ENCODE measurements at regions not wholly inside any gene's neighbourhood (a gene's known extent, or its start where the extent isn't known, plus 50 kb on each side); places are given as distances from the start of the nearest gene placed in this dataset.
"Not testable (repeated sequence)": the region's sequence is repeated elsewhere in the genome, so short reads cannot be mapped to it uniquely, and the experiment has no call there.

- H3K36me3 Mint-ChIP-seq; H3K36me3 ChIP-seq (ENCODE audit: control insufficient read depth in 2 of 2, extremely low read depth in 1 of 2, insufficient read depth in 1 of 2, low read length in 1 of 2); H3K9me3 ChIP-seq; H3K27ac Mint-ChIP-seq; H3K4me3 Mint-ChIP-seq; POLR2A ChIA-PET; H3K4me1 Mint-ChIP-seq; H3K4me1 ChIP-seq (ENCODE audit: control insufficient read depth in 1 of 2, extremely low read depth in 1 of 2, insufficient read depth in 2 of 2, low read length in 2 of 2); ATAC-seq (replicated peaks in 1 of 4); H3K4me3 ChIP-seq (ENCODE audit: control insufficient read depth in 1 of 2, extremely low read depth in 1 of 2, low read length in 1 of 2); DNase-seq; H3K27ac ChIP-seq (ENCODE audit: low read length); CTCF ChIA-PET; H3K27me3 Mint-ChIP-seq; H3K27me3 ChIP-seq (replicated peaks in 1 of 2; ENCODE audit: control insufficient read depth in 2 of 2, extremely low read depth in 1 of 2, insufficient read depth in 2 of 2, low read length in 1 of 2): not testable (repeated sequence)
- whole genome bisulfite sequencing (ENCODE audit: insufficient coverage): 69% methylated on average over 5 of the region's 5 CpGs
- peaks cover 2 to 21% (median 11%) of the 10 kb centered on the region in 3 donors for H3K9me3 Mint-ChIP-seq
Measured at GRCh38 chr10:57885618-57885968, 382.1 kb downstream of the IPMK start.

GRCh38 chr10:57884965-57885617 lies 382.6 kb downstream of the IPMK start:
- 20% methylated on average over 1 of the region's 2 CpGs for WGBS (ENCODE audit: insufficient coverage)
- no peak for ATAC-seq (replicated peaks in 1 of 4)
- no peaks in the 10 kb centered on the region for H3K27me3 ChIP-seq (replicated peaks in 1 of 2; ENCODE audit: control insufficient read depth in 2 of 2, extremely low read depth in 1 of 2, insufficient read depth in 2 of 2, low read length in 1 of 2)
- H3K4me3 Mint-ChIP-seq: no peak overlapping the region
- H3K27me3 Mint-ChIP-seq: no peaks in the 10 kb centered on the region
- no peaks in the 10 kb centered on the region for H3K4me1 Mint-ChIP-seq
- no peak overlapping the region for H3K4me3 ChIP-seq (ENCODE audit: control insufficient read depth in 1 of 2, extremely low read depth in 1 of 2, low read length in 1 of 2)
- H3K4me1 ChIP-seq (ENCODE audit: control insufficient read depth in 1 of 2, extremely low read depth in 1 of 2, insufficient read depth in 2 of 2, low read length in 2 of 2): no peaks in the 10 kb centered on the region
- H3K27ac Mint-ChIP-seq: no peak overlapping the region
- DNase-seq: no peak
- no peaks in the 10 kb centered on the region for H3K9me3 ChIP-seq
- ChIA-PET POLR2A (no interaction called here), CTCF (no interaction called here)
- peaks cover 2 to 21% (median 11%) of the 10 kb centered on the region in 3 donors for H3K9me3 Mint-ChIP-seq
- H3K27ac ChIP-seq (ENCODE audit: low read length): no peak overlapping the region
- no peaks in the 10 kb centered on the region for H3K36me3 ChIP-seq (ENCODE audit: control insufficient read depth in 2 of 2, extremely low read depth in 1 of 2, insufficient read depth in 1 of 2, low read length in 1 of 2)
- no peaks in the 10 kb centered on the region for H3K36me3 Mint-ChIP-seq

DNA sequence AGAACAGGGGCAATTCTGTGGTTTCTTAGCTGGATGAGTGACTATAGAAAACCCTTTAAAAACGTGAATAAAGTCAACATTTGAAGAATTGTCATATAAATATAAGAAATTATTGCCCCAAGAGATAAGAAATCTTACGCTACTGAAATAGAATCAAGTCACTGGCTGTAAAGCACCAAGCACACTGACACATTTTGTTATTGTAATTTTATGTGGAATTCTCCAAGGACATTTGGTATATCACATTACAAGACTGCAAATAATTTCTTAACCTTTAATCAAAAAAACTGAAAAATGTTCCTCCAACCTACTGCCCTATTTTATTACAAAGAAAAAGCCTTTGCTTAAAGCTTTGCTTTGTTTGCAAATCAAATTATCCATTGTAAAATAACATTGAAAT lies 383.3 kb downstream of the IPMK start:
- H3K4me3 ChIP-seq (ENCODE audit: control insufficient read depth in 1 of 2, extremely low read depth in 1 of 2, low read length in 1 of 2): no peak overlapping the region
- Mint-ChIP-seq H3K27me3 (no peaks in the 10 kb centered on the region), H3K9me3 (peaks cover 2 to 21% (median 11%) of the 10 kb centered on the region in 3 donors), H3K4me1 (no peaks in the 10 kb centered on the region), H3K4me3 (no peak overlapping the region), H3K27ac (no peak overlapping the region), H3K36me3 (no peaks in the 10 kb centered on the region)
- H3K4me1 ChIP-seq (ENCODE audit: control insufficient read depth in 1 of 2, extremely low read depth in 1 of 2, insufficient read depth in 2 of 2, low read length in 2 of 2): no peaks in the 10 kb centered on the region
- H3K36me3 ChIP-seq (ENCODE audit: control insufficient read depth in 2 of 2, extremely low read depth in 1 of 2, insufficient read depth in 1 of 2, low read length in 1 of 2): no peaks in the 10 kb centered on the region
- H3K9me3 ChIP-seq: no peaks in the 10 kb centered on the region
- WGBS (ENCODE audit: insufficient coverage): no CpG with 5 or more reads among the region's 2 CpGs
- ChIA-PET CTCF (interaction anchor here in 1 of 2 donors (0.6 kb wide), 1 partner anchor 32 kb away, joined by 3 read pairs; no protein-coding TSS in a partner anchor), POLR2A (no interaction called here)
- no peaks in the 10 kb centered on the region for H3K27me3 ChIP-seq (replicated peaks in 1 of 2; ENCODE audit: control insufficient read depth in 2 of 2, extremely low read depth in 1 of 2, insufficient read depth in 2 of 2, low read length in 1 of 2)
- DNase-seq (no peak), ATAC-seq (replicated peaks in 1 of 4) (no peak)
- H3K27ac ChIP-seq (ENCODE audit: low read length): no peak overlapping the region

DNA sequence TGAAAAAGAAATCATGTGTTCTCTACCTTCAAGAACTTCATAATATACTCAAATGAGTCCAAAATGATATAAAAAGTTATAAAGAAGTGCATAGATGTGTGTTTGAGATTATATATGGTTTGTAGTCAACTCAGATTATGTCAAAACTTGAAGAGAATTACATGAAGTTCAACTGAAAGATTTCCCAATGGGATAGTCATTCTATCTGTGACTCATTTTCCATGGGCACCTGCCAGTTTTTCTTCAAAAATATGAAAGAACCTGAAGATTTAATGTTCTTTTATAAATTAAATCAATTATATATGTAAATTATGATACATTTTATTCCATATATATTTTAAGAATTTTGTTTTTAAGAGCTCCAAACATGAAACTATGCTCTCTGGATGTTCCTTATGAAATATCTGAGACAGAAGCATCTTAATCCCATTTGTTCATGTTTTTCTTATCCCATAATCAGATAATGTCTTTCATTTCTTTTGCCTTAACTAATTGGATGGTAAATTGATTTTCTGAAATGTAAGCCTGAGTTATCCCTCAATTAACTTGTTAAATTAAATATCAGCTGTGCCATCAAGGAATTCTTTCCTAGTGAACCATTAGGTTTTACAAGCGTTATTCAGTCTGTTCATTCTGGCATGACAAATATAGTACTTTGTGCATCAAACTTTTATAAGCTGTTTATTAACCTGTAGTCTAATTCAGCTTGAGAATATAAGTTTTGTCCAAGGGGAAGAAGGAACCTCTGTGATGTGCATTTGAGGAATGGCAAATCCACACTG lies 387.1 kb downstream of the IPMK start:
- Histone ChIP-seq H3K4me3 (ENCODE audit: control insufficient read depth in 1 of 2, extremely low read depth in 1 of 2, low read length in 1 of 2) (no peak overlapping the region), H3K4me1 (ENCODE audit: control insufficient read depth in 1 of 2, extremely low read depth in 1 of 2, insufficient read depth in 2 of 2, low read length in 2 of 2) (no peaks in the 10 kb centered on the region), H3K36me3 (ENCODE audit: control insufficient read depth in 2 of 2, extremely low read depth in 1 of 2, insufficient read depth in 1 of 2, low read length in 1 of 2) (no peaks in the 10 kb centered on the region), H3K27ac (ENCODE audit: low read length) (no peak overlapping the region), H3K9me3 (no peaks in the 10 kb centered on the region), H3K27me3 (replicated peaks in 1 of 2; ENCODE audit: control insufficient read depth in 2 of 2, extremely low read depth in 1 of 2, insufficient read depth in 2 of 2, low read length in 1 of 2) (no peaks in the 10 kb centered on the region)
- CTCF ChIA-PET: no interaction called here
- ATAC-seq (replicated peaks in 1 of 4) (no peak), DNase-seq (no peak)
- no peaks in the 10 kb centered on the region for H3K36me3 Mint-ChIP-seq
- H3K27me3 Mint-ChIP-seq: no peaks in the 10 kb centered on the region
- no peak overlapping the region for H3K27ac Mint-ChIP-seq
- POLR2A ChIA-PET: no interaction called here
- H3K9me3 Mint-ChIP-seq: peaks cover 0 to 6% (median 0%) of the 10 kb centered on the region in 3 donors
- WGBS (ENCODE audit: insufficient coverage): no CpG with 5 or more reads among the region's 1 CpG
- no peak overlapping the region for H3K4me3 Mint-ChIP-seq
- H3K4me1 Mint-ChIP-seq: no peaks in the 10 kb centered on the region

GRCh38 chr10:57874810-57875209 lies 392.9 kb downstream of the IPMK start:
- ChIA-PET CTCF (no interaction called here), POLR2A (no interaction called here)
- Mint-ChIP-seq H3K4me3 (no peak overlapping the region), H3K4me1 (no peaks in the 10 kb centered on the region), H3K27ac (no peak overlapping the region), H3K9me3 (peaks cover 0 to 2% (median under 1%) of the 10 kb centered on the region in 3 donors), H3K36me3 (no peaks in the 10 kb centered on the region), H3K27me3 (no peaks in the 10 kb centered on the region)
- Histone ChIP-seq H3K27me3 (replicated peaks in 1 of 2; ENCODE audit: control insufficient read depth in 2 of 2, extremely low read depth in 1 of 2, insufficient read depth in 2 of 2, low read length in 1 of 2) (no peaks in the 10 kb centered on the region), H3K36me3 (ENCODE audit: control insufficient read depth in 2 of 2, extremely low read depth in 1 of 2, insufficient read depth in 1 of 2, low read length in 1 of 2) (no peaks in the 10 kb centered on the region), H3K27ac (ENCODE audit: low read length) (no peak overlapping the region), H3K4me1 (ENCODE audit: control insufficient read depth in 1 of 2, extremely low read depth in 1 of 2, insufficient read depth in 2 of 2, low read length in 2 of 2) (no peaks in the 10 kb centered on the region), H3K4me3 (ENCODE audit: control insufficient read depth in 1 of 2, extremely low read depth in 1 of 2, low read length in 1 of 2) (no peak overlapping the region), H3K9me3 (no peaks in the 10 kb centered on the region)
- DNase-seq (no peak), ATAC-seq (replicated peaks in 1 of 4) (no peak)
- 77% methylated on average over 2 of the region's 4 CpGs for WGBS (ENCODE audit: insufficient coverage)

GRCh38 chr10:57867241-57867640 lies 400.5 kb downstream of the IPMK start:
- H3K36me3 Mint-ChIP-seq: no peaks in the 10 kb centered on the region
- H3K27me3 ChIP-seq (replicated peaks in 1 of 2; ENCODE audit: control insufficient read depth in 2 of 2, extremely low read depth in 1 of 2, insufficient read depth in 2 of 2, low read length in 1 of 2): no peaks in the 10 kb centered on the region
- WGBS (ENCODE audit: insufficient coverage): no CpG with 5 or more reads among the region's 1 CpG
- H3K4me1 ChIP-seq (ENCODE audit: control insufficient read depth in 1 of 2, extremely low read depth in 1 of 2, insufficient read depth in 2 of 2, low read length in 2 of 2): no peaks in the 10 kb centered on the region
- ChIA-PET POLR2A (no interaction called here), CTCF (no interaction called here)
- H3K27ac ChIP-seq (ENCODE audit: low read length): no peak overlapping the region
- H3K4me1 Mint-ChIP-seq: no peaks in the 10 kb centered on the region
- DNase-seq (no peak), ATAC-seq (replicated peaks in 1 of 4) (no peak)
- no peak overlapping the region for H3K4me3 ChIP-seq (ENCODE audit: control insufficient read depth in 1 of 2, extremely low read depth in 1 of 2, low read length in 1 of 2)
- no peaks in the 10 kb centered on the region for H3K9me3 ChIP-seq
- no peak overlapping the region for H3K4me3 Mint-ChIP-seq
- no peaks in the 10 kb centered on the region for H3K27me3 Mint-ChIP-seq
- H3K9me3 Mint-ChIP-seq: peaks cover 2 to 4% (median 4%) of the 10 kb centered on the region in 3 donors
- no peak overlapping the region for H3K27ac Mint-ChIP-seq
- H3K36me3 ChIP-seq (ENCODE audit: control insufficient read depth in 2 of 2, extremely low read depth in 1 of 2, insufficient read depth in 1 of 2, low read length in 1 of 2): no peaks in the 10 kb centered on the region

Measured in T-cell (primary cell).